ENCODE measurements at regions not wholly inside any gene's neighbourhood (a gene's known extent, or its start where the extent isn't known, plus 50 kb on each side); places are given as distances from the start of the nearest gene placed in this dataset.

- ATAC-seq (replicated peaks): no peak
Observed at GRCh38 chr6:71558974-71559373, 270.4 kb downstream of the OGFRL1 start.

DNA sequence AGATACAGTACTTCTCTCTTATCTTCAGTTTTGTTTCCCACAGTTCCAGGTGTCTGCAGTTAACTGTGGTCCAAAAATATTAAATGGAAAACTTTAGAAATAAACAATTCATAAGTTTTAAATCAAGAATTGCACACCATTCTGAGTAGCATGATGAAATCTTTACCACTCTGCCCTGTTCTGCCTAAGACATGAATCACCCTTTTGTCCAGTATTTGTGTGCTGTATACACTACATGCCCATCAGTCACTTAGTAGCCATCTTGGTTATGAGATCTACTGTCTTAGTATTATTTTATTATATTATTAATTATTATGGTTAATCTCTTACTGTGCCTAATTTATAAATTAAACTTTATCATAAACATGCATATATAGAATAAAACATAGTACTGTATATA, 279.0 kb downstream of the OGFRL1 start:
- ATAC-seq (replicated peaks) (no peak), DNase-seq (no peak)
- H3K36me3 Mint-ChIP-seq: no peaks in the 10 kb centered on the region
- H3K27me3 Mint-ChIP-seq: peaks cover 4% of the 10 kb centered on the region in 2 donors
- H3K9me3 Mint-ChIP-seq: no peaks in the 10 kb centered on the region
- H3K4me3 Mint-ChIP-seq: no peak overlapping the region
- no peaks in the 10 kb centered on the region for H3K4me1 Mint-ChIP-seq
- no peak overlapping the region for H3K27ac Mint-ChIP-seq

More at GRCh38 chr6:71558974-71559373, 270.4 kb downstream of the OGFRL1 start:
- Mint-ChIP-seq H3K4me3 (no peak overlapping the region), H3K27me3 (peaks cover 0 to 8% of the 10 kb centered on the region in 2 donors), H3K4me1 (no peaks in the 10 kb centered on the region), H3K27ac (no peak overlapping the region), H3K36me3 (peaks cover 0 to 3% of the 10 kb centered on the region in 2 donors), H3K9me3 (peaks cover 27 to 29% of the 10 kb centered on the region in 2 donors)
- DNase-seq: no peak

- H3K27me3 Mint-ChIP-seq: no peaks in the 10 kb centered on the region
- H3K4me1 Mint-ChIP-seq: no peaks in the 10 kb centered on the region
- no peaks in the 10 kb centered on the region for H3K36me3 Mint-ChIP-seq
- H3K4me3 Mint-ChIP-seq: no peak overlapping the region
- H3K9me3 Mint-ChIP-seq: no peaks in the 10 kb centered on the region
- no peak for DNase-seq
- H3K27ac Mint-ChIP-seq: no peak overlapping the region
- no peak for ATAC-seq (replicated peaks)
Observed at GRCh38 chr6:71577766-71578165, 289.2 kb downstream of the OGFRL1 start.

GRCh38 chr6:71579902-71580301, 291.3 kb downstream of the OGFRL1 start:
- Mint-ChIP-seq H3K4me1 (no peaks in the 10 kb centered on the region), H3K36me3 (no peaks in the 10 kb centered on the region), H3K27ac (no peak overlapping the region), H3K27me3 (no peaks in the 10 kb centered on the region), H3K4me3 (no peak overlapping the region), H3K9me3 (peaks cover 0 to 3% of the 10 kb centered on the region in 2 donors)
- ATAC-seq (replicated peaks) (no peak), DNase-seq (no peak)

- Mint-ChIP-seq H3K36me3 (peaks cover 0 to 2% of the 10 kb centered on the region in 2 donors), H3K27me3 (no peaks in the 10 kb centered on the region), H3K4me3 (no peak overlapping the region), H3K27ac (no peak overlapping the region), H3K9me3 (peaks cover 2 to 6% of the 10 kb centered on the region in 2 donors), H3K4me1 (no peaks in the 10 kb centered on the region)
- DNase-seq: no peak
- no peak for ATAC-seq (replicated peaks)
Observed at GRCh38 chr6:71582820-71583219, 294.2 kb downstream of the OGFRL1 start.

GRCh38 chr6:71584712-71585436, 296.3 kb downstream of the OGFRL1 start:
- Mint-ChIP-seq H3K36me3 (peaks cover 0 to 2% of the 10 kb centered on the region in 2 donors), H3K27me3 (peaks cover 9 to 10% of the 10 kb centered on the region in 2 donors)

GRCh38 chr6:71585472-71585871, 296.9 kb downstream of the OGFRL1 start:
- Mint-ChIP-seq H3K4me3 (no peak overlapping the region), H3K27ac (no peak overlapping the region), H3K36me3 (peaks cover 0 to 2% of the 10 kb centered on the region in 2 donors), H3K9me3 (peaks cover 2 to 6% of the 10 kb centered on the region in 2 donors), H3K27me3 (peaks cover 9 to 10% of the 10 kb centered on the region in 2 donors), H3K4me1 (no peaks in the 10 kb centered on the region)
- ATAC-seq (replicated peaks) (no peak), DNase-seq (no peak)

More at GRCh38 chr6:71584712-71585436, 296.3 kb downstream of the OGFRL1 start:
- H3K4me1 Mint-ChIP-seq: no peaks in the 10 kb centered on the region
- DNase-seq (no peak), ATAC-seq (replicated peaks) (no peak)
- H3K27ac Mint-ChIP-seq: no peak overlapping the region
- peaks cover 2 to 6% of the 10 kb centered on the region in 2 donors for H3K9me3 Mint-ChIP-seq
- H3K4me3 Mint-ChIP-seq: no peak overlapping the region

DNA sequence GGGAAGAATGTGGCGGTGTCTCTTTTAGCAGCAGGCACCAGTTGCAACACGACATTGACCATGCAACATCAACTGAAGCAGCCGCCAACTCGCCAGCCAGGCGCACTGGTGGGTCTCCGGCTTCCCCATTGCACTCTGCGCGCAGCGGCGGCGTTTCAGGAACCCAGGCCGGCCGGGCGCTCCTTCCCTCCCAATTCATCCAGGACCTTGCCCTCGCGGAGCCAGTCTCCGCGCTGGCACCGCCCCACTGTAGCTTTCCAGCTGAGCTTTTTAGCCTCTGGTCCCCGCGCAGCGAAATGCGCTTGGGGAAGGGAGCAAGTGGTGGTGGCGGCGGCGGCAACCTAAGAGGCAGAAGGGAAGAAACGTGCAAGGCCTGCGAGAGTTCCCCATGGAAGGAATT, 297.9 kb upstream of the RIMS1 start:
- H3K9me3 Mint-ChIP-seq: peaks cover 2 to 6% of the 10 kb centered on the region in 2 donors

DNA sequence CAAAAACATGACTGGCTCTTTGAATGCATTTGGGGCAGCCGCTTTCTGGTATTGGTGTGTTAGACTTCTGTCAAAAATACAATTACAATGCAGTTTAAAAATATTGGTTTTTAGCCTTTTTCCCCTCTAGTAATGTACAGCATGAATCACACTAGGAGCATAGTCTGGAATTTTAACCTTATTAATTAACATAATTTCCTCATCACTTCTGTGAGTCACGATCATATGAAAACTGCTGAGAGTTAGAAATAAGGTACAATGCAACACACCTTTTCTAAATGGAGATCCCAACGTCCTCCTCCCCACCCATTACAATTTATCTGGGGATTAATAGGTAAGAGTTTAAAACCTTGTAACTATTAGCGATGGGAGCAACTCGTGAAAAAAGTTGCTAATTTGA, 297.1 kb upstream of the RIMS1 start:
- Mint-ChIP-seq H3K36me3 (peaks cover 0 to 2% of the 10 kb centered on the region in 2 donors), H3K27me3 (peaks cover 9 to 10% of the 10 kb centered on the region in 2 donors), H3K9me3 (peaks cover 2 to 6% of the 10 kb centered on the region in 2 donors), H3K4me3 (no peak overlapping the region), H3K27ac (no peak overlapping the region), H3K4me1 (no peaks in the 10 kb centered on the region)
- ATAC-seq (replicated peaks) (no peak), DNase-seq (no peak)

More for the DNA sequence above, 297.9 kb upstream of the RIMS1 start:
- no peak overlapping the region for H3K4me3 Mint-ChIP-seq
- peaks cover 0 to 2% of the 10 kb centered on the region in 2 donors for H3K36me3 Mint-ChIP-seq
- DNase-seq: no peak
- no peak for ATAC-seq (replicated peaks)
- H3K4me1 Mint-ChIP-seq: no peaks in the 10 kb centered on the region
- peaks cover 9 to 10% of the 10 kb centered on the region in 2 donors for H3K27me3 Mint-ChIP-seq
- no peak overlapping the region for H3K27ac Mint-ChIP-seq

GRCh38 chr6:71592643-71593042, 293.7 kb upstream of the RIMS1 start:
- no peaks in the 10 kb centered on the region for H3K36me3 Mint-ChIP-seq
- peaks cover 0 to under 1% of the 10 kb centered on the region in 2 donors for H3K9me3 Mint-ChIP-seq
- H3K27me3 Mint-ChIP-seq: peaks cover 18 to 21% of the 10 kb centered on the region in 2 donors
- ATAC-seq (replicated peaks): no peak
- H3K4me1 Mint-ChIP-seq: no peaks in the 10 kb centered on the region
- no peak overlapping the region for H3K27ac Mint-ChIP-seq
- DNase-seq: no peak
- no peak overlapping the region for H3K4me3 Mint-ChIP-seq

- peaks cover 9 to 17% of the 10 kb centered on the region in 2 donors for H3K27me3 Mint-ChIP-seq
- H3K27ac Mint-ChIP-seq: no peak overlapping the region
- ATAC-seq (replicated peaks) (no peak), DNase-seq (no peak)
- H3K36me3 Mint-ChIP-seq: no peaks in the 10 kb centered on the region
- H3K4me1 Mint-ChIP-seq: no peaks in the 10 kb centered on the region
- H3K9me3 Mint-ChIP-seq: peaks cover 0 to 1% of the 10 kb centered on the region in 2 donors
- no peak overlapping the region for H3K4me3 Mint-ChIP-seq
Observed at GRCh38 chr6:71599359-71599758, 287.0 kb upstream of the RIMS1 start.

GRCh38 chr6:71602385-71603007, 283.9 kb upstream of the RIMS1 start:
- ATAC-seq (replicated peaks): no peak

DNA sequence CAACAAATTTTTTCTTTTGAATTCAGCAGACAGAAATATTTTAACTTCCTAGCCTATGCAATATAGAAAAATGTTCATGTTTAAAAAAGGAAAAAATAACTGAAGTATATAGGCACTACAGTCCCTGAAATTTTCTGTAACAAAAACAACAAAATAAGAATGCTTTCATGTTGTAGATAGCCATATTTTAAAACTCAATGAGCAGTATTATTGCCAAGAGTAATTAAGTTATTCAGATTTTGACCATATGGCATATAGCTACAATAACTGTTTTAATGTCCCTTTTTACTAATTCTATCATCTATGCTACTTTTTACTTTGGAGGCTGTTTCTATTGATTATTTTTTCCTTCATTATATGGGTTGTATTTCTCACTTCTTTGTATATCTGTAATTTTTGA, 283.3 kb upstream of the RIMS1 start:
- Mint-ChIP-seq H3K27ac (no peak overlapping the region), H3K4me1 (no peaks in the 10 kb centered on the region), H3K36me3 (no peaks in the 10 kb centered on the region), H3K27me3 (peaks cover 0 to 4% of the 10 kb centered on the region in 2 donors), H3K4me3 (no peak overlapping the region), H3K9me3 (no peaks in the 10 kb centered on the region)
- no peak for ATAC-seq (replicated peaks)
- no peak for DNase-seq

More at GRCh38 chr6:71602385-71603007, 283.9 kb upstream of the RIMS1 start:
- Mint-ChIP-seq H3K36me3 (no peaks in the 10 kb centered on the region), H3K4me3 (no peak overlapping the region), H3K27ac (no peak overlapping the region), H3K27me3 (peaks cover 0 to 8% of the 10 kb centered on the region in 2 donors), H3K4me1 (no peaks in the 10 kb centered on the region), H3K9me3 (peaks cover 0 to 1% of the 10 kb centered on the region in 2 donors)
- DNase-seq: no peak

DNA sequence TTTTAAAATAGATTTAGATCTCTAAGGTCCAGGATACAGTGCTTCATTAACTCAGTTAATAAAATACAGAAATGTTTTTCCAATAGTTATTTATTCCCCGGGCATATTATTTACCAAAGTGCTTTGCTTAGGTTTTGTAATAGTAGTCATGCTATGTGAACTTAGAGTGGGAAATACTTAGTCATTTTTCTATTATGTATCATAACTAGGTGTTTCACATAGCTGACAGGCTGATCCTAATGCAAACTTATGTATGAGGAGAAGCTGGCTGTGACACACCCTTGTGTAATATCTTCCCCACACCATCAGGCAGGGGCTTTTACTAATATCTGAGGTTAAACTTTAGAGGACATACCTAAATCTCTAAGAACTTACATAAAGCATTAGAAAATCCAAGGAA, 277.7 kb upstream of the RIMS1 start:
- Mint-ChIP-seq H3K27me3 (no peaks in the 10 kb centered on the region), H3K4me3 (no peak overlapping the region), H3K27ac (no peak overlapping the region), H3K36me3 (no peaks in the 10 kb centered on the region), H3K4me1 (no peaks in the 10 kb centered on the region), H3K9me3 (no peaks in the 10 kb centered on the region)
- no peak for DNase-seq
- ATAC-seq (replicated peaks): no peak

- H3K4me3 Mint-ChIP-seq: no peak overlapping the region
- ATAC-seq (replicated peaks): no peak
- H3K27ac Mint-ChIP-seq: no peak overlapping the region
- no peak for DNase-seq
- H3K4me1 Mint-ChIP-seq: no peaks in the 10 kb centered on the region
- H3K36me3 Mint-ChIP-seq: no peaks in the 10 kb centered on the region
- peaks cover 0 to 6% of the 10 kb centered on the region in 2 donors for H3K27me3 Mint-ChIP-seq
- peaks cover 5 to 8% of the 10 kb centered on the region in 2 donors for H3K9me3 Mint-ChIP-seq
Observed at GRCh38 chr6:71619836-71620235, 266.5 kb upstream of the RIMS1 start.
